Neural progenitor cell (in vitro differentiated cells): ENCODE measurements at regions not wholly inside any gene's neighbourhood (a gene's known extent, or its start where the extent isn't known, plus 50 kb on each side); places are given as distances from the start of the nearest gene placed in this dataset.

ENCODE experiments used
- EZH2phosphoT487 ChIP-seq: fragments of 200-600 bp; sonication (generic); IDR thresholded peaks from 2 replicates; pipeline ENCODE4 v1.6.1; 2017; ENCODE audit warnings: antibody characterized with exemption
- TF ChIP-seq, protein P1 (sequence below): fragments of 200-600 bp; sonication (generic); IDR thresholded peaks from 2 replicates; pipeline ENCODE4 v1.5.1; 2017; ENCODE audit warnings: antibody characterized with exemption, mild to moderate bottlenecking

DNA sequence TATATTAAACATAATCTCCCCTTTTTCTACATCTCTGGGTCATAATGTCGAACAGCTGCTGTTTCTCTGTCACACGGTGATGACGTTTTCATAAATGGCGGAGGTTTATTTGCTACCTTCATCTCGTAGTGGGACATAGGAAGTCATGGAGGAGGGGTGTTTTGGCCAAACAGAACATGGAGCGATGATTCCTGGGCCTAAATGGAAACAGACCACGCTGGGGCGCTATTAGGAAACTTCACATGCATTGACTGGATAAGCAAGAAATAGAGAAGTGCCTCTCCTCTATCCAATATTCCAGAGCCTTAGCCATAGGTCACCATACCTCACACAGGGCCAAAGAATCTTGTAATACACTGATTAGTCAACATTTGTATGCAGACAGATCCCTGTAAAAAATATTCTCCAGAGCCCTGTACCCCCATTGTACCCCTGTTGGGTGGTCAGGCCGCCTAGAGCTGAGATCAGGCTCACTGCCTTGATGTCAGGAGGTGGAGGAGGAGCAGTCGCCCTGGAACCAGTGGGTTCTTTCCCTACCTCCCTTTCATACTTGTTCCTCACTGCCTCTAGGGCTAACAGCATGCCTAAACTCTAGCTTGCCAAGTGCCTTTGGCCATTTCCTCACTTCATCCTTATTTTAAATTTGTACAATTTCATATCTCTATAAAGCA, 77.8 kb upstream of the SPIN1 start:
- TF ChIP-seq, protein P1, sequence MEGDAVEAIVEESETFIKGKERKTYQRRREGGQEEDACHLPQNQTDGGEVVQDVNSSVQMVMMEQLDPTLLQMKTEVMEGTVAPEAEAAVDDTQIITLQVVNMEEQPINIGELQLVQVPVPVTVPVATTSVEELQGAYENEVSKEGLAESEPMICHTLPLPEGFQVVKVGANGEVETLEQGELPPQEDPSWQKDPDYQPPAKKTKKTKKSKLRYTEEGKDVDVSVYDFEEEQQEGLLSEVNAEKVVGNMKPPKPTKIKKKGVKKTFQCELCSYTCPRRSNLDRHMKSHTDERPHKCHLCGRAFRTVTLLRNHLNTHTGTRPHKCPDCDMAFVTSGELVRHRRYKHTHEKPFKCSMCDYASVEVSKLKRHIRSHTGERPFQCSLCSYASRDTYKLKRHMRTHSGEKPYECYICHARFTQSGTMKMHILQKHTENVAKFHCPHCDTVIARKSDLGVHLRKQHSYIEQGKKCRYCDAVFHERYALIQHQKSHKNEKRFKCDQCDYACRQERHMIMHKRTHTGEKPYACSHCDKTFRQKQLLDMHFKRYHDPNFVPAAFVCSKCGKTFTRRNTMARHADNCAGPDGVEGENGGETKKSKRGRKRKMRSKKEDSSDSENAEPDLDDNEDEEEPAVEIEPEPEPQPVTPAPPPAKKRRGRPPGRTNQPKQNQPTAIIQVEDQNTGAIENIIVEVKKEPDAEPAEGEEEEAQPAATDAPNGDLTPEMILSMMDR = peak; percentile 44
- TF ChIP-seq EZH2phosphoT487 = no peak
